Activated naive CD4-positive, alpha-beta T cell treated with anti-CD3 and anti-CD28 coated beads, Interleukin-2, amount 10 ng/mL, durations not matched to agents 7 days and 5 days (primary cell): ENCODE measurements at regions not wholly inside any gene's neighbourhood (a gene's known extent, or its start where the extent isn't known, plus 50 kb on each side); places are given as distances from the start of the nearest gene placed in this dataset.

ENCODE experiments used
- CTCF ChIA-PET: fragments of 350-600 bp; sonication (Branson Sonifier 250); formaldehyde crosslinking; loops from one replicate; lab custom pipeline; 2021; ENCODE audit warnings: antibody characterized with exemption; lab: Charles Lee
- DNase-seq: peaks from one replicate; pipeline ENCODE4 v3.0.0-alpha.2; 2020
- H3K27ac Mint-ChIP-seq: one replicate; pipeline ENCODE4 v1.8.0; 2021; ENCODE audit warnings: mild to moderate bottlenecking, moderate library complexity, mixed read lengths
- H3K27me3 Mint-ChIP-seq: one replicate; pipeline ENCODE4 v1.8.0; 2021; ENCODE audit warnings: mild to moderate bottlenecking, mixed read lengths
- H3K36me3 Mint-ChIP-seq: one replicate; pipeline ENCODE4 v1.8.0; 2021; ENCODE audit warnings: mixed read lengths
- H3K4me1 Mint-ChIP-seq: one replicate; pipeline ENCODE4 v1.8.0; 2021; ENCODE audit warnings: mixed read lengths
- H3K4me3 Mint-ChIP-seq: one replicate; pipeline ENCODE4 v1.8.0; 2021; ENCODE audit warnings: mild to moderate bottlenecking, moderate library complexity, mixed read lengths
- H3K9me3 Mint-ChIP-seq: one replicate; pipeline ENCODE4 v1.8.0; 2021; ENCODE audit warnings: mixed read lengths

DNA sequence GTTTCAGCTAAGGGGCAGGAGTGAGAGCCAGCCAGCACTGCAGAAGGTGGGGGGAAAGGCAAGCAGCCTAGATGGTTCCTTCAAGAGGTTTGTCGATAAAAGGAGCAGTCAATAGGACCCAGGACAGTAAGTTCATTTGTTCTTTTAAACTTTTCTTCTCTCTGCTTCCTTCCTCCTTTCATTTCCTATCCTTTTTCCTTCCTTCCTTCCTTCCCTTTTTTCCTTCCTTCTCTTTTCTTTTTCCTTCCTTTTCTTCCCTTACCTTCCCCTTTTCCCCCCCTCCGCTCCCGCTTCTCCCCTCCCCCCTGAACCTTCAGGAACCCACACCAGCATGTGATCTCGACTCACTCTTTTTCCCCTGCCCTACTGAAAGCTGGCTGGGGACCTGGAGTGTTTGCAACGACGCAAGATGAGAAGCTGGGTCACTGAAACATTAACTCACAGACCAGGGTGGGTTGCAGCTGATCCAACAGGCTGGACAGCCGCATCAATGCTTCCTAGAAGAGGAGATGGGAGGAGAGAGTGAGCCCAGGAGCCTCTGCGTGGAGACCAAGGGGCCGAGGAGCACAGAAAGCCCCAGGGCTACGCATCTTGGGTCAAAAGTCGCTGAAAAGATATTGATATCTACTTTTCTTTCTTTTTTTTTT lies 103.4 kb upstream of the SDK1 start:
- peaks cover 17% of the 10 kb centered on the region for H3K27me3 Mint-ChIP-seq
- no peaks in the 10 kb centered on the region for H3K36me3 Mint-ChIP-seq
- no peak overlapping the region for H3K27ac Mint-ChIP-seq
- DNase-seq, result no peak
- CTCF ChIA-PET, result interaction anchor here (0.6 to 0.7 kb wide), 2 partner anchors 19 to 461 kb away, joined by 3 read pairs; no protein-coding TSS in a partner anchor
- no peak overlapping the region for H3K4me3 Mint-ChIP-seq
- H3K4me1 Mint-ChIP-seq, result no peaks in the 10 kb centered on the region
- no peaks in the 10 kb centered on the region for H3K9me3 Mint-ChIP-seq

DNA sequence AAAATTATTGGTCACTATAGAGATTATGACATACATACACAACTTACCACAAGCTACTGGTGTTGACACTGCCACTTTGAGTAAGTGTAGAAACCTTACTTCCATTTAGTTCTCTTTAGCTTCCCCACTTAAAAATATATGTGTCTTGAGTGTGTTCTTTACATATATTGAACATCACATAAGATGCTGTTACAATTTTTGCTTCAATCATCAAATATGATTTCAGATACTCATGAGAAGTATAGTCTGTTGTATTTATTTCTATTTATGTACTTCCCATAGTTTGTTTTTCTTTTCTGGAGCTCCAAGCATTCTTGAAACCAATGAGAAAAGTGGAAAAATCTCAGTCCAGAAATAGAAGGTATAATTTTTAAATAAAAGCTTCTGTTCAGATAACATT lies 102.7 kb upstream of the SDK1 start:
- CTCF ChIA-PET, result interaction anchor here (0.6 to 0.7 kb wide), 2 partner anchors 18 to 460 kb away, joined by 3 read pairs; no protein-coding TSS in a partner anchor
- Mint-ChIP-seq H3K9me3 (no peaks in the 10 kb centered on the region), H3K4me3 (no peak overlapping the region), H3K36me3 (no peaks in the 10 kb centered on the region), H3K27me3 (peaks cover 17% of the 10 kb centered on the region), H3K4me1 (no peaks in the 10 kb centered on the region), H3K27ac (no peak overlapping the region)
- DNase-seq, result no peak

DNA sequence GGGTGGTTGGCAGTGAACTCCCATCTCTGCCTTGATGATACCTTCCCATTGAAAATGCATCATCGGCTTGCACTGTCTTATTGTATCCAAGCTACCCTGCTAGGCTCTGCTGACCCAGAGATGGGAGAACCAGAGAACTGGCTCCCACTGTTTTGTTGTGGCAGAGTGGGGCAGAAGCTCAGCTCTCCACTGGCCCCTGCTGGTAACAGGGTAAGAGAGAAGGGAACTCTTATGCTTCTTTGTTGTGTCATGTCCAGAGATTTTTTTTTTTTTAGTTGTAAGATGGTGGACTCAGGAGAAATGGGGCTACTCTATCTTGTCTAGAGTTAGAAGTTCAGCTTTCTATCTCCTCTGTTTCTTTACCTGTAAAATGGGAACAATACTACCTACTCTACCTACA lies 100.5 kb upstream of the SDK1 start:
- no peak overlapping the region for H3K4me3 Mint-ChIP-seq
- DNase-seq, result peak; percentile 44
- CTCF ChIA-PET, result interaction anchor here (0.9 to 1.3 kb wide), 2 partner anchors 57 to 336 kb away, joined by 3 to 6 read pairs; no protein-coding TSS in a partner anchor

GRCh38 chr7:3201306-3201705 lies 99.7 kb upstream of the SDK1 start:
- Mint-ChIP-seq H3K27ac (no peak overlapping the region), H3K9me3 (no peaks in the 10 kb centered on the region), H3K27me3 (peaks cover 17% of the 10 kb centered on the region), H3K4me1 (no peaks in the 10 kb centered on the region), H3K4me3 (no peak overlapping the region), H3K36me3 (no peaks in the 10 kb centered on the region)
- DNase-seq, result no peak
- CTCF ChIA-PET, result interaction anchor here (0.9 to 1.3 kb wide), 2 partner anchors 56 to 337 kb away, joined by 3 to 6 read pairs; no protein-coding TSS in a partner anchor

More for the DNA sequence above, 100.5 kb upstream of the SDK1 start:
- H3K4me1 Mint-ChIP-seq, result no peaks in the 10 kb centered on the region
- no peaks in the 10 kb centered on the region for H3K36me3 Mint-ChIP-seq
- no peaks in the 10 kb centered on the region for H3K9me3 Mint-ChIP-seq
- H3K27me3 Mint-ChIP-seq, result peaks cover 17% of the 10 kb centered on the region
- no peak overlapping the region for H3K27ac Mint-ChIP-seq

- CTCF ChIA-PET, result no interaction called here
- peaks cover 12% of the 10 kb centered on the region for H3K27me3 Mint-ChIP-seq
- no peaks in the 10 kb centered on the region for H3K9me3 Mint-ChIP-seq
- H3K4me1 Mint-ChIP-seq, result no peaks in the 10 kb centered on the region
- H3K36me3 Mint-ChIP-seq, result no peaks in the 10 kb centered on the region
- no peak overlapping the region for H3K4me3 Mint-ChIP-seq
- no peak overlapping the region for H3K27ac Mint-ChIP-seq
- no peak for DNase-seq
These were observed 98.9 kb upstream of the SDK1 start for GRCh38 chr7:3201937-3202710.

GRCh38 chr7:3204526-3204925 lies 96.5 kb upstream of the SDK1 start:
- Mint-ChIP-seq H3K4me3 (no peak overlapping the region), H3K27ac (no peak overlapping the region), H3K36me3 (no peaks in the 10 kb centered on the region), H3K4me1 (no peaks in the 10 kb centered on the region), H3K27me3 (peaks cover 3% of the 10 kb centered on the region), H3K9me3 (no peaks in the 10 kb centered on the region)
- CTCF ChIA-PET, result no interaction called here
- DNase-seq, result no peak

- Mint-ChIP-seq H3K4me1 (no peaks in the 10 kb centered on the region), H3K4me3 (no peak overlapping the region), H3K9me3 (no peaks in the 10 kb centered on the region), H3K36me3 (no peaks in the 10 kb centered on the region), H3K27me3 (no peaks in the 10 kb centered on the region), H3K27ac (no peak overlapping the region)
- DNase-seq, result no peak
- CTCF ChIA-PET, result no interaction called here
These were observed 95.0 kb upstream of the SDK1 start for GRCh38 chr7:3206101-3206500.

- DNase-seq, result no peak
- Mint-ChIP-seq H3K4me3 (no peak overlapping the region), H3K36me3 (no peaks in the 10 kb centered on the region), H3K9me3 (no peaks in the 10 kb centered on the region), H3K27me3 (no peaks in the 10 kb centered on the region), H3K4me1 (no peaks in the 10 kb centered on the region), H3K27ac (no peak overlapping the region)
- CTCF ChIA-PET, result no interaction called here
These were observed 94.3 kb upstream of the SDK1 start for GRCh38 chr7:3206771-3207191.

DNA sequence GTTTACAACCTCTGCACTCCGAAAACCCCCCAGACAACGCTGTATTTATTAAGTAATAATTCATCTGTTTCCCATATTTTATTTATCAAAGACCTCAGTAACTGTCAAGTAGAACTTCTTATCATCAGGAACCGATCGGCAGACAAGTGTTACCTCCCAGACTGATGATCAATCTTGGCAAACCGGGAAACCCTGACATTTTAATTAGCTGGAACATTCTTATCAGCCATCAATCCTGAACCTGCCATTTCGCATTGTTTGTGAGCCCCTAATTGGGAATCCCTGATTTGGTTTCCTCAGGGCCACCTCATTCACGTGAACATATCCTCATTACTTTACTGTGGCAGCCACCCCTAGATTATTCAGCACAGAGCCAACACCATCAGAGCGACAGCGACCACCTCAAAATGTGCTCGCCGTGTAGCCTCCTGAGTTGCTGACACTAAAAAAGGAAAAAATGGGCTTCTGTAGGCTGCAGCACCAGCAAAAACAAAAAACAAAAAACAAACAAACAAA lies 93.6 kb upstream of the SDK1 start:
- Mint-ChIP-seq H3K4me1 (no peaks in the 10 kb centered on the region), H3K27me3 (no peaks in the 10 kb centered on the region), H3K4me3 (no peak overlapping the region), H3K9me3 (no peaks in the 10 kb centered on the region), H3K27ac (no peak overlapping the region), H3K36me3 (no peaks in the 10 kb centered on the region)
- CTCF ChIA-PET, result no interaction called here
- no peak for DNase-seq

DNA sequence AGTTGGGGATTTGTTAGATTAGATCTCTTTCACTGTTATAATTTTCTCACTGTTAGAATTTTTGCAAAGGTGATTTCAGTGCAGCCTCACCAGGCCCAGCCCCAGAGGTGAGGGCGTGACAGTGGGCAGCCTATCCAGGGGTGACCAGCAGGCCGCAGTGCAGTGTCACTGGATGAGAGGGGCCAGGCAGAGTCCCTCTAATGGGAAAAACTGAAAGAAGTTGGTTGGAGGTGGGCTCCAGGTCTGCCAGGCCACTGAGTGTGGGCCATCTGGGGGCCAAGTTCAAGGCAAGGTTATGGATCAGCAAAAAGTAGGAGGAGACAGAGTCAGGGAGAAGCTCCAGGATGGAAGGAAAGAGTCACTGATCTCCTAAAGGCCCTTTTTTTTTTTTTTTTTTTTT lies 90.5 kb upstream of the SDK1 start:
- H3K9me3 Mint-ChIP-seq, result no peaks in the 10 kb centered on the region
- CTCF ChIA-PET, result no interaction called here
- H3K36me3 Mint-ChIP-seq, result no peaks in the 10 kb centered on the region
- H3K27ac Mint-ChIP-seq, result no peak overlapping the region
- H3K4me1 Mint-ChIP-seq, result no peaks in the 10 kb centered on the region
- no peaks in the 10 kb centered on the region for H3K27me3 Mint-ChIP-seq
- H3K4me3 Mint-ChIP-seq, result no peak overlapping the region
- no peak for DNase-seq

DNA sequence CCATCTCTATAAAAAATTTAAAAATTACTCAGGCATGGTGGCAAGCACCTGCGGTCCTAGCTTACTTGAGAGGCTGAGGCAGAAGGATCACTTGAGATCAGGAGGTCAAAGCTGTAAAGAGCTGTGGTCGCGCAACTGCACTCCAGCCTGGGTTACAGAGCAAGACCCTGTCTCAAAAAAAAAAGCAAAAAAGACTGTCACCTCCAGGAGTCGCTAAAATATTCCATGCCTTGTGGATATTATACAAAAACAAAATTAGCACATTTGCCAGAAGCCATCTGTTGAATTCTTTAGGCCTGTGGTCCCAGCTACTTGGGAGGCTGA lies 87.0 kb upstream of the SDK1 start:
- H3K27me3 Mint-ChIP-seq, result peaks cover 15% of the 10 kb centered on the region
- no peak overlapping the region for H3K4me3 Mint-ChIP-seq
- no peaks in the 10 kb centered on the region for H3K9me3 Mint-ChIP-seq
- no peaks in the 10 kb centered on the region for H3K36me3 Mint-ChIP-seq
- peaks cover 2% of the 10 kb centered on the region for H3K4me1 Mint-ChIP-seq
- no peak overlapping the region for H3K27ac Mint-ChIP-seq
- CTCF ChIA-PET, result no interaction called here
- DNase-seq, result no peak

DNA sequence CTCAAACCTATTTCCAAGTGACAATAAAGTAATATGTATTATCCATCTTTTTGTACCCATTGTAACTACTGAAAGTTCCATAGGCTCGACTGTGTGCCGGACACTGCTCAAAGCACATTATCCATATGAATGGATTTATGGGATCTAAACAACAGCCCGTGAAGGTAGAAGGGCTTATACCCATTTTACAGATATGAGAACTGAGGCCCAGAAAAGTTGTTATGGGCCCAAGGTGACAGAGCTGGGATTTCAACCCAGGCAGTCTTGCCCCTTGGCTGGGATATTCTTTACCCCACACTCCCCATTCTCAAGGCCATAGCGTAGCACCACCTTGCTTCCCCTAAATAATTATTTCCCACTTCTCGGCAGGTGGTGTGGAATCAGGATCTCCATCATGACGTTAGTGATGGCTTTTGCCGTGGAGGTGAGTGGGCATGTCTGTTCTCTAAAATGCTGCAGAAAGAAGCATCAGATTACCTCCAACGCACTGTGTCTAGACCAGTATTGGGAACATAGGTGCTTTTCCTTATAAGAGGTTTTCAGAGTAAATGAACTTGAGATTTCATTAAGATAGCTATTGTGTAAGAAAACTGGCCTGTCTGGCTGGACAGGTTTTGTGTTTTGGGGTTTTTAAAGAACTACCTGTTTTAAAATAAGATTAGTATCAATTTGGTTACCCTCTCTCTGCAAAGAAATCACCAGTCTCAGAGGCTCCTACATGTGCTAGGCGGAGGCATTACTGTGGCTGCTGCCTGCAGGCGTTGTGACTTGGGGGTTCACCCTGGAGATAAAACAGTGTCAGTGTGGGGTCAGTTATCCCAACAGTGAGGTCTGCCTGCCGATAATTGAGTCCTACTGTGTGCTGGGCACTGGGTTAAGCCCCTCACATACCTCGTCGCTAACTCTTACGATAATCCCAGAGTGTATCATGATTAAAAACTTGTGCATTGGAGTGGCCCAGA lies 85.1 kb upstream of the SDK1 start:
- Mint-ChIP-seq H3K27ac (no peak overlapping the region), H3K27me3 (peaks cover 19% of the 10 kb centered on the region), H3K4me3 (no peak overlapping the region), H3K36me3 (no peaks in the 10 kb centered on the region), H3K4me1 (peaks cover 2% of the 10 kb centered on the region), H3K9me3 (no peaks in the 10 kb centered on the region)
- CTCF ChIA-PET, result interaction anchor here (0.6 kb wide), 1 partner anchor 18 kb away, joined by 3 read pairs; no protein-coding TSS in a partner anchor
- DNase-seq, result no peak

DNA sequence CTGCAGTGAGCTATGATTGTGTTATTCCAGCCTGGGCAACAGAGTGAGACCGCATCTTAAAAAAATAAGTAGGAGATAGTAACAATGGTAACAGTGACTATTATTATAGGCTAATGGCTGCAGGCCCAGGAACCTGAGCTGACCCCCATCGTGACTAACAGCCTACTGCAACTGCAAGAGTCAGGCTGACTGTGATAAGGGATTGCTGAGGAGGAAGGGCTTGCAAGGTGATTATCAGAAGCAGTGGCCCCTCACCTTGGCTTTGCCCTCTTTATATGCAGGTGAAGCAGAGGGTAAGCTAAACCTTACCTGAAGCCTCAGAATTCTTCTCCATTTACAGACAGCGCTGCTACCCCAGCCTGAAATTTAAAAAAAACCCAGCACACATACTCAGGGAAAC lies 83.9 kb upstream of the SDK1 start:
- Mint-ChIP-seq H3K27ac (peak overlapping the region; percentile 39), H3K4me3 (no peak overlapping the region), H3K9me3 (no peaks in the 10 kb centered on the region), H3K36me3 (no peaks in the 10 kb centered on the region), H3K27me3 (peaks cover 19% of the 10 kb centered on the region), H3K4me1 (peaks cover 2% of the 10 kb centered on the region)
- CTCF ChIA-PET, result no interaction called here
- no peak for DNase-seq
